ENCODE measurements at regions not wholly inside any gene's neighbourhood (a gene's known extent, or its start where the extent isn't known, plus 50 kb on each side); places are given as distances from the start of the nearest gene placed in this dataset.

DNA sequence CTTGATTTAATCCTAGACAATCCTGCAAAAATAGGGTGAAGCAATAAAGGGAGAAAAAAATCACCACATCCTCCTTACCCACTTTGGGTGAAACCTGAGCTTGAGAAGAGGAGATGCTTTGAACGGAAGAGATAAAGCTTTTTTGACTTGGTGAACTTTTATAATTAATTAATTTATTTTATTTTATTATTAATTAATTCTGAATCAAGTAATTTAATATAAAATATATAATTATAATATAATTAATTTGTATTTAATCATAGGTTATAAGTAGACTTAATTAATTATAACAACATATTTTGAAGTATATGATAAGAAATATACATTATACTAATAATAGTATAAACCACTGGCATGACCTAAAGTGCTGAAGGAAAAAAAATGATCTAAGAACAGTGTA, 2164.8 kb downstream of the LRRC4C start:
- DNase-seq (ENCODE audit: low read depth): no peak

GRCh38 chr11:39288011-39288410, 2171.4 kb downstream of the LRRC4C start:
- no peak for DNase-seq (ENCODE audit: low read depth)

DNA sequence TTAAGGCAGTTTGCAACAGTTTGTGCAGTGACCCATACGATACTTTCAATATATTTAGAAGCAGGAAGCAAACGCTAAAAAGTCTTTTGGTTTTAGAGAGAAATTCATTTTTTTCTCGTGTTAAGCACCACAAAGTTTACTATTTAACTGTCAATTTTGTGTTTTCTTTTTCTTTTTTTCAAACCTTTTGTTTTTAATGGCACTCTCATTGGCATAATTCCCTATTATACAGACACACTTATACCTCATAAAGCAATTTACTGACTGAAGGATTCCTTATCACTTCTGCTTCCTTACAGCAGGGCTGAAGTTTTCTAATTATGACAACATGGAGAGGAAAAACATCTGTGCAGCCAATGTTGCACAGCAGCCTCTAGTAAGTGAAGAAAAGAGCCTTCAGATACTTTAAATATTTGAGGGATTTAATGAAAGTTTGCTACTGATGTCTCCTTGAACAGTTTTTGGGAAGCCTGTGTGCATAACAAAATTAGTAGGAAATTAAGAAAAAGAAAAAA, 2191.2 kb downstream of the LRRC4C start:
- DNase-seq (ENCODE audit: low read depth): no peak

DNA sequence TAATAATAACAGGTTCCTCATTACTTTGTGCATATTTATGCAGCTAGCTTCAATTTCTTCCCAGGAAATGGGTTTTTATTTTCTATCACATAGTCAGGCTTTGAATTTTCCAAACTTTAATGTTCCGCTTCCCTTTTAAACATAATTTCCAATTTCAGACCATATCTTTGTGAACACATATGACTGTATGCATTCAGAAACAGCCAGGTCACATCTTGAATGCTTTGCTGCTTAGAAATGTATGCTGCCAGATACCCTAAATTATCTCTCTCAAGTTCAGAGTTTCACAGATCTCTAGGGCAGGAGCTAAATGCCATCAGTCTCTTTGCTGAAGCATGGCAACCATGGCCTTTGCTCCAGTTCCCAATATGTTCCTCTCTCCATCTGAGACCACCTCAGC, 2203.8 kb downstream of the LRRC4C start:
- DNase-seq (ENCODE audit: low read depth): no peak

GRCh38 chr11:39249566-39250365, 2209.7 kb downstream of the LRRC4C start:
- no peak for DNase-seq (ENCODE audit: low read depth)

DNA sequence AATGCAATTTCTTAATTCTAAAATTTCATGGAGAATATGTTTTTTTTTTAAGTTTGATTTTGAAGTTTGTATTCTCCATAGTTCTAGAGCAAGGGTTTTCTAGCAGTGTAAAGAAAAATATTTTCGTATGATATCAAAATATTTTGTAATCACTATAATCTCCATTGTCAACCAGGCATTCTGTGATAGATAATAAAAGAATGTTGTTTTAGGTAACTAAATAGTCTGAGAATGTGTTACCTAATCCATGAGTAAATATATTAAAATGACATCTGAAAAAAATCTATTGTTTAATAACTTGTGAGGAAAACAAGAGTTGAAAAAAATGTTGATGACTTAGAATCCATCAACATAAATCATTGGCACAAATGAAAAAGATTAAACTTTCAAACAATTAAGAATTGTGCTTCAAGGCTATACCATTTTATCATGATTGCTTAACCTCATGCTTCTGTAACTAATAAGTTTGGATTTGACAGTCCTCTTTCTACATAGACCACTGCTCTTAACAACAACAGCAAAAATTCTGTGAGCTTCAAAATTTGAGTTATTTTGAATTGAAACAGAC, 2211.8 kb downstream of the LRRC4C start:
- DNase-seq (ENCODE audit: low read depth): peak; percentile 2

GRCh38 chr11:39239553-39239952, 2219.9 kb downstream of the LRRC4C start:
- no peak for DNase-seq (ENCODE audit: low read depth)

GRCh38 chr11:39236916-39237315, 2222.5 kb downstream of the LRRC4C start:
- DNase-seq (ENCODE audit: low read depth): peak; percentile 16

DNA sequence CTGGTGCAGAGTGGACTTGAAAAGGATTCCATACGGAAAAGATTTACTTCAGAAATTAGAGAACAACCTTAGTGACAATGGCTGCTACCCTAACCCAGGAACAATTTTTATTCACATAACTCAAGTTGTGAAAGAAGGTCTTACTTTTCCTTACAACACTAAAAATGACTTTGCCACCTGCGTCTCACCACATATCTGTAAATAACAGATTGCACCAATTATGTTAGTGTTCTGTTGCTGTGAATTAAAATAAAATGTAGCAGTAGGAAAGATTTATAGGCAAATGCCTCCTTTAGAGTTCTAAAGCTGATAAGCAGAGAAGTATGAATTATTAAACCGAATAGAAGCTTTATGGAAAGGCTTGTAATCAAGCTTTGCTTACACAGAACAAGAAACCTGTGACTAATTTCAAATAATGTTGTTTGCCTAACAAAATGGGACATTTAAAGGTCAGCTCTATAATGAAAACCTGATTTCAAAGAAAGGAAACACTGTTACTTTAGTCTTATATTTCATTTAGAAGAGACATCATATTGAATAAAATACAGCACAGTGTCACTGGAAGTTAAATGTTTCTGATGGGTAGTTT, 2237.8 kb downstream of the LRRC4C start:
- no peak for DNase-seq (ENCODE audit: low read depth)

- DNase-seq (ENCODE audit: low read depth): no peak
These were observed 2238.8 kb downstream of the LRRC4C start for GRCh38 chr11:39220501-39221230.

DNA sequence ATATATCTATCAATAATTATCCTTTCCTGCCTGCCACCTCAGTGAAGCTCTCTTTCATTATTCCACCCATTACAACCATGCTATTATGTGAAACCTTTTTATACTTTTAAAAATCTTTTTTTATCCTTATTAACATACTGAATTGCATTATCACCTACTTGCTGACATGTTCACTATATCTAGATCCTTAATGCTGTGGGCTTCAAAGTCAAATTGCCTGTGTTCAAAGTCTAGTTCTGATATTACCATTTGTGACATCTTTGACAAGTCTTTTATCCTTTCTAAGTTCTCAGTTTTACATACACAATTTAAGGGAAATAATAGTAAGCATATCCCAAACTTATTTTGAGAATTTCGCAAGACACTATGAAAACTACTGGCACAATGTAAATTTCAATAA, 2239.4 kb downstream of the LRRC4C start:
- no peak for DNase-seq (ENCODE audit: low read depth)

- no peak for DNase-seq (ENCODE audit: low read depth)
These were observed 2249.5 kb downstream of the LRRC4C start for GRCh38 chr11:39209981-39210380.

- DNase-seq (ENCODE audit: low read depth): no peak
These were observed 2254.0 kb downstream of the LRRC4C start for GRCh38 chr11:39205236-39205995.

GRCh38 chr11:39192671-39193070, 2266.8 kb downstream of the LRRC4C start:
- no peak for DNase-seq (ENCODE audit: low read depth)

DNA sequence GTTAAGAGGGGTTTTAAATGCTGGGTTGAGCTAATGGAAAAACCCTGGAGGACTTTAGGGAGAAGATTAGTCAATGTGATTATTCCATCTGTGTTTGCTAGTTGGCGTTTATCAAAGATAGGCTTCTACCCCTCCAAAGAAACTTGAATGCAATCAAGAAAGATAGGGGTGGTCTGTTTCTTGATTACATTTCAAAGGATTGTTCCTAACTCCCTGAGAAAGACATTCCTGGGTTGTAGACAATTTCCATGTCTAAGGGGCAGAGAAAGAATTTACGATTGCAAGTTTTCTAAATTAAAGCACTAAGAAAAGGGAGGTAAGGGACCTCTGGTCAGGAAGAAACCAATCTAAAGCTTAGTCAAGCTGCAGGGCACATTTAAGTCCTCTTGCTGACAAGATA, 2268.7 kb downstream of the LRRC4C start:
- no peak for DNase-seq (ENCODE audit: low read depth)

DNA sequence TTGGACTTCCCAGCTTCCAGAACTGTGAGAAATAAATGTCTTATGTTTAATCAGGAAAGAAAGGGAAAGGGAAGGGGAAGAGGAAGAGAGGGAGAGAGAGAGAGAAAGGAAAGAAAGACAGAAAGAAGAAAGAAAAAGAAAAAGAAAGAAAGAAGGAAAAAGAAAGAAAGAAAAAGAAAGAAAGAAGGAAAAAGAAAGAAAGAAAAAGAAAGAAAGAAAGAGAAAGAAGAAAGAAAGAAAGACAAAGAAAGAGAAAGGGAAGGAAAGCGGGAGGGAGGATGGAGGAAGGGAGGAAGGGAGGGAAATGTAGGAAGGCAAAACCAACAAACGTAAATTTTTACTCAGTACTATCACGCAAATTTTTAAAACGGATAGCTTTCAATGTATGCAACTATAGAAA, 2281.8 kb downstream of the LRRC4C start:
- no peak for DNase-seq (ENCODE audit: low read depth)

- no peak for DNase-seq (ENCODE audit: low read depth)
These were observed 2284.5 kb downstream of the LRRC4C start for GRCh38 chr11:39174965-39175364.

DNA sequence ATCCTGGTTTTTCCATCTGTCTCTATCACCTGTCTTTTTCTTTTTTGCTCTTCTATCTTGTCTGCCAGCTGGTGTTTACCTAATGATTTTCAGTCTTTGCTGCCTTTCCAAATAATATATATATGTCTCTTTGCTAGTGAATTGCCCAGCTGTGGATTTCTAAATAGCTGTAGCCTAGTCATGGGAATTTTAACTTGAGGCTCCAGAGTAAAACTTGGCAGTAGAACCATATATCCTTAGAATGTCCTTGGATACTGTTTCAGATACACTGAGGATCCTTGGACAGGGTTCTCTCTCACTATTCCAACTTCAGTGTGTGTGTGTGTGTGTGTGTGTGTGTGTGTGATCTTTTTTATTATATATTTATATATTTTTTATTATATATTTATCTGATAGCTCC, 2285.3 kb downstream of the LRRC4C start:
- no peak for DNase-seq (ENCODE audit: low read depth)

- no peak for DNase-seq (ENCODE audit: low read depth)
These were observed 2294.4 kb downstream of the LRRC4C start for GRCh38 chr11:39165021-39165420.

DNA sequence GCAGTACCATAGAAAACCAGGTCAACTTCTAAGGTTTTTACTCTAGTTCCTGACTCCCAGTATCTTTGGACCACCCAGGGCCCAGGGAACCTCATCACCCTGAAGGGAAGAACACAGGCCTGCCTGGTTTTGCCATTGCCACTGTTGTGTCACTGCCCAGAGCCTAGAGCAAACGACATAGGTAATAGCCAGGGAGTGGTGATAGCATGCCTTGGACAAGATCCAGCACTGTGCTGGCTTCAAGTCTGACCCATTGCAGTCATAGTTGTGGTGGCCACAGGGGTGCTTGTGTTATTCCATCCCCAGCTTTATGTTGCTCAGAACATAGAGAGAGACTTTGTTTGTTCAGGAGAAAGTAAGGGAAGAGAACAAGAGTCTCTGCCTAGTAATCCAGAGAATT, 2310.2 kb downstream of the LRRC4C start:
- DNase-seq (ENCODE audit: low read depth): no peak

DNA sequence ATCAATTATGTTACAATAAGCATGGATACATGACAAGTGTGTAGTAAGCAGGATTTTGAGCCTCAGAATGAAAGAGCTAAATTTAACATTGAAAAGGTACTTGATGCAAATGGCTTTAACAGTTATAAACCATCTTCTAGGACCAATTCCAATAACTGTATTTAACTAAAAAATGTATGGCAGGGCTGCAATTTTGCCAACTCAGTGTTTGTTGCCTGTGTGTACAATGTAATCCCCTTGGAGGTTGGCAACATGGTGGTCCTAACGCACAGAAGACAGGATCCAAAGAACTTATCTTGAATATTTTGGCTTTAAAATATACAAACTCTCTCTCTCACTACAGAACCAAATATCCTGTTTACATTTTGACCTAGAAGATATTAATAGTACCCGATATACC, 2314.1 kb downstream of the LRRC4C start:
- DNase-seq (ENCODE audit: low read depth): no peak

Measured in amniotic epithelial cell (primary cell).